ENCODE measurements at regions not wholly inside any gene's neighbourhood (a gene's known extent, or its start where the extent isn't known, plus 50 kb on each side); places are given as distances from the start of the nearest gene placed in this dataset.
"Not testable (repeated sequence)": the region's sequence is repeated elsewhere in the genome, so short reads cannot be mapped to it uniquely, and the experiment has no call there.

GRCh38 chr16:52113533-52114183, 433.3 kb downstream of the TOX3 start:
- H3K27me3 ChIP-seq (ENCODE audit: insufficient read depth, low read length): no peaks in the 10 kb centered on the region
- no peaks in the 10 kb centered on the region for H3K36me3 ChIP-seq (ENCODE audit: insufficient read depth, low read length)
- no peaks in the 10 kb centered on the region for H3K4me1 ChIP-seq (ENCODE audit: control insufficient read depth, insufficient read depth, low read length, unreplicated experiment)
- no peak overlapping the region for H2AFZ ChIP-seq (ENCODE audit: low read length, unreplicated experiment)
- no peaks in the 10 kb centered on the region for H3K79me2 ChIP-seq (ENCODE audit: control insufficient read depth, insufficient read depth, low read length, unreplicated experiment)
- no peak overlapping the region for H3K4me3 ChIP-seq (ENCODE audit: low read depth, low read length)
- no peak overlapping the region for H3K27ac ChIP-seq (ENCODE audit: low read depth, low read length)

GRCh38 chr16:52104993-52105392, 441.9 kb downstream of the TOX3 start:
- H3K79me2 ChIP-seq (ENCODE audit: control insufficient read depth, insufficient read depth, low read length, unreplicated experiment); H3K27me3 ChIP-seq (ENCODE audit: insufficient read depth, low read length); H2AFZ ChIP-seq (ENCODE audit: low read length, unreplicated experiment); H3K27ac ChIP-seq (ENCODE audit: low read depth, low read length); H3K4me3 ChIP-seq (ENCODE audit: low read depth, low read length); H3K36me3 ChIP-seq (ENCODE audit: insufficient read depth, low read length); H3K4me1 ChIP-seq (ENCODE audit: control insufficient read depth, insufficient read depth, low read length, unreplicated experiment): not testable (repeated sequence)

- Histone ChIP-seq H3K27ac (ENCODE audit: low read depth, low read length) (no peak overlapping the region), H3K36me3 (ENCODE audit: insufficient read depth, low read length) (no peaks in the 10 kb centered on the region), H2AFZ (ENCODE audit: low read length, unreplicated experiment) (no peak overlapping the region), H3K79me2 (ENCODE audit: control insufficient read depth, insufficient read depth, low read length, unreplicated experiment) (no peaks in the 10 kb centered on the region), H3K4me1 (ENCODE audit: control insufficient read depth, insufficient read depth, low read length, unreplicated experiment) (no peaks in the 10 kb centered on the region), H3K4me3 (ENCODE audit: low read depth, low read length) (no peak overlapping the region), H3K27me3 (ENCODE audit: insufficient read depth, low read length) (no peaks in the 10 kb centered on the region)
These were observed 443.2 kb downstream of the TOX3 start for GRCh38 chr16:52103791-52104190.

GRCh38 chr16:52101246-52101645, 445.7 kb downstream of the TOX3 start:
- H2AFZ ChIP-seq (ENCODE audit: low read length, unreplicated experiment): no peak overlapping the region

GRCh38 chr16:52099382-52099781, 447.6 kb downstream of the TOX3 start:
- Histone ChIP-seq H3K27ac (ENCODE audit: low read depth, low read length) (no peak overlapping the region), H3K4me3 (ENCODE audit: low read depth, low read length) (no peak overlapping the region), H3K79me2 (ENCODE audit: control insufficient read depth, insufficient read depth, low read length, unreplicated experiment) (no peaks in the 10 kb centered on the region), H2AFZ (ENCODE audit: low read length, unreplicated experiment) (no peak overlapping the region), H3K4me1 (ENCODE audit: control insufficient read depth, insufficient read depth, low read length, unreplicated experiment) (no peaks in the 10 kb centered on the region), H3K27me3 (ENCODE audit: insufficient read depth, low read length) (no peaks in the 10 kb centered on the region), H3K36me3 (ENCODE audit: insufficient read depth, low read length) (no peaks in the 10 kb centered on the region)

More at GRCh38 chr16:52101246-52101645, 445.7 kb downstream of the TOX3 start:
- Histone ChIP-seq H3K4me3 (ENCODE audit: low read depth, low read length) (no peak overlapping the region), H3K27me3 (ENCODE audit: insufficient read depth, low read length) (no peaks in the 10 kb centered on the region), H3K4me1 (ENCODE audit: control insufficient read depth, insufficient read depth, low read length, unreplicated experiment) (no peaks in the 10 kb centered on the region), H3K36me3 (ENCODE audit: insufficient read depth, low read length) (no peaks in the 10 kb centered on the region), H3K79me2 (ENCODE audit: control insufficient read depth, insufficient read depth, low read length, unreplicated experiment) (no peaks in the 10 kb centered on the region), H3K27ac (ENCODE audit: low read depth, low read length) (no peak overlapping the region)

GRCh38 chr16:52095471-52095870, 451.5 kb downstream of the TOX3 start:
- H3K36me3 ChIP-seq (ENCODE audit: insufficient read depth, low read length): no peaks in the 10 kb centered on the region
- H3K27me3 ChIP-seq (ENCODE audit: insufficient read depth, low read length): no peaks in the 10 kb centered on the region

GRCh38 chr16:52092126-52092525, 454.8 kb downstream of the TOX3 start:
- no peak overlapping the region for H3K4me3 ChIP-seq (ENCODE audit: low read depth, low read length)

More at GRCh38 chr16:52095471-52095870, 451.5 kb downstream of the TOX3 start:
- H3K27ac ChIP-seq (ENCODE audit: low read depth, low read length): no peak overlapping the region
- no peak overlapping the region for H2AFZ ChIP-seq (ENCODE audit: low read length, unreplicated experiment)
- H3K79me2 ChIP-seq (ENCODE audit: control insufficient read depth, insufficient read depth, low read length, unreplicated experiment): no peaks in the 10 kb centered on the region
- H3K4me3 ChIP-seq (ENCODE audit: low read depth, low read length): no peak overlapping the region
- no peaks in the 10 kb centered on the region for H3K4me1 ChIP-seq (ENCODE audit: control insufficient read depth, insufficient read depth, low read length, unreplicated experiment)

DNA sequence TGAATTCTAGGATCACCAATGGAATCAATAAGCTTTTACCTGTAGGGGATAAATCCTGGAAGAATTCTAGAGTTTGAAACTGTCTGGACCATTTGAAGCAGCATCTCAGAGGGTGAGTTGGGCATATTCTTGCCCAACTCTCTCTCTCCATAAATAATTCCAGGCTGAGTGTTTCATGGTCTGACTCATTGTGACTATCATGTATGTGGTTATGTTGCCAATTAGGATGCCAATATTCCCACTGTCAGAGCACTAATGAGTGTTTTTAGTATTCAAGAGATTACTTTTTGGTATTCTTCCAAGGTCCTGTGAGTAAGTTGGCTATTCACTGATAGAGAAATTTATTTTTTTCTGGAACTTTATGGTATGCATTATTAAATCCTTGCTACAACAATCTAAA, 456.9 kb downstream of the TOX3 start:
- Histone ChIP-seq H3K36me3 (ENCODE audit: insufficient read depth, low read length) (no peaks in the 10 kb centered on the region), H3K27me3 (ENCODE audit: insufficient read depth, low read length) (no peaks in the 10 kb centered on the region), H3K27ac (ENCODE audit: low read depth, low read length) (no peak overlapping the region), H3K4me3 (ENCODE audit: low read depth, low read length) (no peak overlapping the region), H3K79me2 (ENCODE audit: control insufficient read depth, insufficient read depth, low read length, unreplicated experiment) (no peaks in the 10 kb centered on the region), H3K4me1 (ENCODE audit: control insufficient read depth, insufficient read depth, low read length, unreplicated experiment) (no peaks in the 10 kb centered on the region), H2AFZ (ENCODE audit: low read length, unreplicated experiment) (no peak overlapping the region)

More at GRCh38 chr16:52092126-52092525, 454.8 kb downstream of the TOX3 start:
- no peak overlapping the region for H2AFZ ChIP-seq (ENCODE audit: low read length, unreplicated experiment)
- no peaks in the 10 kb centered on the region for H3K79me2 ChIP-seq (ENCODE audit: control insufficient read depth, insufficient read depth, low read length, unreplicated experiment)
- H3K36me3 ChIP-seq (ENCODE audit: insufficient read depth, low read length): no peaks in the 10 kb centered on the region
- no peak overlapping the region for H3K27ac ChIP-seq (ENCODE audit: low read depth, low read length)
- no peaks in the 10 kb centered on the region for H3K4me1 ChIP-seq (ENCODE audit: control insufficient read depth, insufficient read depth, low read length, unreplicated experiment)
- H3K27me3 ChIP-seq (ENCODE audit: insufficient read depth, low read length): no peaks in the 10 kb centered on the region

- no peaks in the 10 kb centered on the region for H3K4me1 ChIP-seq (ENCODE audit: control insufficient read depth, insufficient read depth, low read length, unreplicated experiment)
- H3K4me3 ChIP-seq (ENCODE audit: low read depth, low read length): no peak overlapping the region
- no peaks in the 10 kb centered on the region for H3K79me2 ChIP-seq (ENCODE audit: control insufficient read depth, insufficient read depth, low read length, unreplicated experiment)
These were observed 457.5 kb downstream of the TOX3 start for GRCh38 chr16:52089476-52089875.

DNA sequence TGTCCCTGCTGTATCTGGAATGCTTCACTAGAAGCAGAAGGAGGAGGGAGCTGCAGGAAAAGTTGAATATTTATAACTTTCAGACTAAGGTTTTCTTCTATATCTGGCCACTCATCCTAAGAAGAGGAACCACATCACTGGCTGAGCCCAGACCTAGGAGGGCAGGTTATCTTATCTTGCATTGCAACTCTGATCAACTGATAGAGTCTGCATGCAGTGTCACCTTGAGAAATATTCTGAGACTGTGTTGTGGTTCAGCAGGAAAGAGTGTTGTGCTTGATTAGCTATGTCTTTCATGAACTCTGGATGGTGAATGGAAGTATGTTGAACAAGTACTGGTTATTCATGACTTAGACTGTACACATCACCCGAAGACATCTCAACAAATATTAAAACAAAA, 460.0 kb downstream of the TOX3 start:
- Histone ChIP-seq H3K79me2 (ENCODE audit: control insufficient read depth, insufficient read depth, low read length, unreplicated experiment) (no peaks in the 10 kb centered on the region), H3K36me3 (ENCODE audit: insufficient read depth, low read length) (no peaks in the 10 kb centered on the region), H3K4me1 (ENCODE audit: control insufficient read depth, insufficient read depth, low read length, unreplicated experiment) (no peaks in the 10 kb centered on the region), H2AFZ (ENCODE audit: low read length, unreplicated experiment) (no peak overlapping the region), H3K27ac (ENCODE audit: low read depth, low read length) (no peak overlapping the region), H3K27me3 (ENCODE audit: insufficient read depth, low read length) (no peaks in the 10 kb centered on the region), H3K4me3 (ENCODE audit: low read depth, low read length) (no peak overlapping the region)

More at GRCh38 chr16:52089476-52089875, 457.5 kb downstream of the TOX3 start:
- Histone ChIP-seq H3K27me3 (ENCODE audit: insufficient read depth, low read length) (no peaks in the 10 kb centered on the region), H3K36me3 (ENCODE audit: insufficient read depth, low read length) (no peaks in the 10 kb centered on the region), H3K27ac (ENCODE audit: low read depth, low read length) (no peak overlapping the region), H2AFZ (ENCODE audit: low read length, unreplicated experiment) (no peak overlapping the region)
